Panc1 (cell line): ENCODE measurements at regions not wholly inside any gene's neighbourhood (a gene's known extent, or its start where the extent isn't known, plus 50 kb on each side); places are given as distances from the start of the nearest gene placed in this dataset.

Source experiments
- ATAC-seq: fragments of 200-7000 bp; cut with Tn5 transposase; 2 replicates; pipeline ENCODE4 v1.9.1; 2020; ENCODE audit warnings: mild to moderate bottlenecking, moderate library complexity
- BruUV-seq: library from RNA; stranded (reverse); fragments of 400-500 nt; replicated peaks from 2 replicates; lab custom pipeline; 2021; lab: Mats Ljungman, UMichigan
- CTCF ChIA-PET: fragments of 300-600 bp; sonication (Branson Sonifier 250); formaldehyde crosslinking; loops from one replicate; lab custom pipeline; 2022; ENCODE audit warnings: antibody characterized with exemption; lab: Charles Lee
- POLR2A ChIA-PET: fragments of 300-600 bp; sonication (Branson Sonifier 250); formaldehyde crosslinking; loops from one replicate; lab custom pipeline; 2022; ENCODE audit warnings: antibody characterized with exemption; lab: Charles Lee
- DNase-seq: peaks from one replicate; pipeline ENCODE4 v3.0.0-alpha.2; 2010; ENCODE audit warnings: low read depth, low spot score
- H3K27ac ChIP-seq: 2 replicates; pipeline ENCODE4 v1.5.1; 2011; ENCODE audit warnings: mild to moderate bottlenecking, low read length, inconsistent platforms
- H3K27me3 ChIP-seq: fragments of 200-500 bp; sonication (Bioruptor generic); 2 replicates; pipeline ENCODE4 v1.6.0; 2014; ENCODE audit warnings: low read length, inconsistent platforms; ENCODE audit not compliant: control insufficient read depth, insufficient read depth
- H3K36me3 ChIP-seq: fragments of 200-500 bp; sonication (Bioruptor generic); 2 replicates; pipeline ENCODE4 v1.5.1; 2014; ENCODE audit warnings: inconsistent platforms, mild to moderate bottlenecking, low read length, moderate library complexity; ENCODE audit not compliant: control insufficient read depth, insufficient read depth
- H3K4me1 ChIP-seq: 2 replicates; pipeline ENCODE4 v1.5.1; 2011; ENCODE audit warnings: inconsistent platforms, mild to moderate bottlenecking, low read length, moderate library complexity; ENCODE audit not compliant: control insufficient read depth, insufficient read depth
- H3K4me3 ChIP-seq, 2 experiments: 2 replicates each; pipeline ENCODE4 v1.5.1; 2011 to 2012; ENCODE audit warnings: low read depth in 2 of 2, low read length in 2 of 2, mild to moderate bottlenecking in 2 of 2, inconsistent platforms in 1 of 2, moderate library complexity in 1 of 2
- H3K9me3 ChIP-seq: fragments of 200-500 bp; sonication (Bioruptor generic); 2 replicates; pipeline ENCODE4 v1.5.1; 2014; ENCODE audit warnings: low read depth, mild to moderate bottlenecking, inconsistent platforms, low read length, moderate library complexity; ENCODE audit not compliant: control insufficient read depth, insufficient read depth
- CTCF ChIP-seq: fragments of 450-650 bp; IDR thresholded peaks from 2 replicates; pipeline ENCODE4 v1.5.1; 2017; ENCODE audit warnings: mild to moderate bottlenecking
- POLR2AphosphoS5 ChIP-seq: IDR thresholded peaks from 2 replicates; pipeline ENCODE4 v1.6.1; 2012; ENCODE audit warnings: mild to moderate bottlenecking, low read depth, low read length, moderate library complexity
- SIN3A ChIP-seq: IDR thresholded peaks from 2 replicates; pipeline ENCODE4 v1.6.1; 2012; ENCODE audit warnings: low read depth, mild to moderate bottlenecking, low read length, moderate library complexity, borderline replicate concordance; ENCODE audit not compliant: insufficient read depth
- TCF7L2 ChIP-seq: IDR thresholded peaks from 2 replicates; pipeline ENCODE4 v1.6.1; 2011; ENCODE audit warnings: mild to moderate bottlenecking, low read depth, low read length, inconsistent platforms
- in situ Hi-C: cut with HindIII; loops from 2 replicates; pipeline ENCODE4 v1.10.0; 2016; ENCODE audit warnings: low sequenced_read_pairs, low pct_unique_long_range_greater_than_20kb
- intact Hi-C: fragments of 100-400 bp; cut with micrococcal nuclease; formaldehyde crosslinking; loops from one replicate; pipeline ENCODE4 v1.10.0; 2022; ENCODE audit not compliant: unreplicated experiment
- TF ChIP-seq, protein P1 (sequence below), 2 experiments: IDR thresholded peaks; 2 replicates each; pipeline ENCODE4 v1.6.1; 2011 to 2012; ENCODE audit warnings: low read depth in 2 of 2, control low read depth in 1 of 2, low read length in 1 of 2, mild to moderate bottlenecking in 1 of 2, moderate library complexity in 1 of 2; ENCODE audit not compliant: insufficient read depth in 1 of 2

DNA sequence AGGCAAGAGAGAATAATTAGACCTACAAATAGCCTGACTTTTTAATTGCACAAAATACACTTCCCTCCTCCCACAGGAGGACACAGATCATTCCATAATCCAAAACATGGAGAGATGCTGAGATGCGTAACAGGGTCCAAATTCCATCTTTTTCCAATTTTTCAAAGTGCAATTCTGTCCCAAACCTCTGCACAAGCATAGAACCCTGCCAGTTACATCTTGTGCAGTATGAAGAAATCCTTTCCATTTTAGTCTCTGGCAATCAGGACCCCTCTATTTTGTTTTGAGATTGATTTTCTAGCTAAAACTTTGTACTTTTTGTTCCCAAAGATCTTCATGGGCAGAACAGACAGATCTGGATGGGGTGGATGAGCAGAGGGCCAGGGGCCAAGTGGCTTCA lies 209.2 kb downstream of the B3GLCT start:
- H3K27me3 ChIP-seq = no peaks in the 10 kb centered on the region
- H3K36me3 ChIP-seq = no peaks in the 10 kb centered on the region
- ATAC-seq = no peak
- in situ Hi-C loops (no loop called here), intact Hi-C loops (loop anchor here (10.0 kb wide), 1 partner anchor 54 kb away; no protein-coding TSS in a partner anchor)
- DNase-seq = no peak
- ChIA-PET POLR2A (no interaction called here), CTCF (interaction anchor here (0.5 kb wide), 1 partner anchor 187 kb away, joined by 3 read pairs; no protein-coding TSS in a partner anchor)
- H3K4me1 ChIP-seq = no peaks in the 10 kb centered on the region
- H3K9me3 ChIP-seq = no peaks in the 10 kb centered on the region
- no peak overlapping the region for H3K4me3 ChIP-seq
- no TSS peak for BruUV-seq
- no peak overlapping the region for H3K27ac ChIP-seq
- TF ChIP-seq CTCF (no peak), POLR2AphosphoS5 (no peak), SIN3A (no peak), TCF7L2 (no peak)
- TF ChIP-seq, protein P1, sequence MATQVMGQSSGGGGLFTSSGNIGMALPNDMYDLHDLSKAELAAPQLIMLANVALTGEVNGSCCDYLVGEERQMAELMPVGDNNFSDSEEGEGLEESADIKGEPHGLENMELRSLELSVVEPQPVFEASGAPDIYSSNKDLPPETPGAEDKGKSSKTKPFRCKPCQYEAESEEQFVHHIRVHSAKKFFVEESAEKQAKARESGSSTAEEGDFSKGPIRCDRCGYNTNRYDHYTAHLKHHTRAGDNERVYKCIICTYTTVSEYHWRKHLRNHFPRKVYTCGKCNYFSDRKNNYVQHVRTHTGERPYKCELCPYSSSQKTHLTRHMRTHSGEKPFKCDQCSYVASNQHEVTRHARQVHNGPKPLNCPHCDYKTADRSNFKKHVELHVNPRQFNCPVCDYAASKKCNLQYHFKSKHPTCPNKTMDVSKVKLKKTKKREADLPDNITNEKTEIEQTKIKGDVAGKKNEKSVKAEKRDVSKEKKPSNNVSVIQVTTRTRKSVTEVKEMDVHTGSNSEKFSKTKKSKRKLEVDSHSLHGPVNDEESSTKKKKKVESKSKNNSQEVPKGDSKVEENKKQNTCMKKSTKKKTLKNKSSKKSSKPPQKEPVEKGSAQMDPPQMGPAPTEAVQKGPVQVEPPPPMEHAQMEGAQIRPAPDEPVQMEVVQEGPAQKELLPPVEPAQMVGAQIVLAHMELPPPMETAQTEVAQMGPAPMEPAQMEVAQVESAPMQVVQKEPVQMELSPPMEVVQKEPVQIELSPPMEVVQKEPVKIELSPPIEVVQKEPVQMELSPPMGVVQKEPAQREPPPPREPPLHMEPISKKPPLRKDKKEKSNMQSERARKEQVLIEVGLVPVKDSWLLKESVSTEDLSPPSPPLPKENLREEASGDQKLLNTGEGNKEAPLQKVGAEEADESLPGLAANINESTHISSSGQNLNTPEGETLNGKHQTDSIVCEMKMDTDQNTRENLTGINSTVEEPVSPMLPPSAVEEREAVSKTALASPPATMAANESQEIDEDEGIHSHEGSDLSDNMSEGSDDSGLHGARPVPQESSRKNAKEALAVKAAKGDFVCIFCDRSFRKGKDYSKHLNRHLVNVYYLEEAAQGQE (IDR thresholded peaks at IDR 0.05; ENCODE audit: insufficient read depth in 1 of 2, low read depth in 2 of 2, low read length in 1 of 2) = no peak

GRCh38 chr13:31409678-31410356 lies 210.0 kb downstream of the B3GLCT start:
- intact Hi-C loops (loop anchor here (10.0 kb wide), 1 partner anchor 55 kb away; no protein-coding TSS in a partner anchor), in situ Hi-C loops (no loop called here)
- DNase-seq (no peak), ATAC-seq (no peak)
- Histone ChIP-seq H3K9me3 (no peaks in the 10 kb centered on the region), H3K4me1 (no peaks in the 10 kb centered on the region), H3K27me3 (no peaks in the 10 kb centered on the region), H3K36me3 (no peaks in the 10 kb centered on the region), H3K4me3 (no peak overlapping the region), H3K27ac (no peak overlapping the region)
- BruUV-seq = no TSS peak
- ChIA-PET CTCF (interaction anchor here (0.5 kb wide), 2 partner anchors 170 to 188 kb away, joined by 3 to 4 read pairs; no protein-coding TSS in a partner anchor), POLR2A (interaction anchor here (0.8 kb wide), 1 partner anchor 322 kb away, joined by 12 read pairs; no protein-coding TSS in a partner anchor)
- no peak for TF ChIP-seq SIN3A
- TF ChIP-seq CTCF = peak; percentile 13; the same call in 1 of the 2 replicates
- TF ChIP-seq TCF7L2 = no peak
- no peak for TF ChIP-seq POLR2AphosphoS5
- TF ChIP-seq, protein P1 (IDR thresholded peaks at IDR 0.05; ENCODE audit: insufficient read depth in 1 of 2, low read depth in 2 of 2, low read length in 1 of 2) = no peak
